Thoracic aorta (tissue), 2 donors: ENCODE measurements at regions not wholly inside any gene's neighbourhood (a gene's known extent, or its start where the extent isn't known, plus 50 kb on each side); places are given as distances from the start of the nearest gene placed in this dataset.

ENCODE experiments used
- ATAC-seq: fragments of 150-250 bp; one replicate; pipeline ENCODE4 v1.8.0; 2017; ENCODE audit warnings: low read depth; ENCODE audit not compliant: insufficient number of reproducible peaks, low FRiP score
- DNase-seq: peaks from one replicate; pipeline ENCODE4 v3.0.0-alpha.2; 2020; ENCODE audit warnings: low spot score
- H3K27ac ChIP-seq, 2 donors: fragments of 200-600 bp; sonication (generic); 1 replicate in 1 of 2; 2 replicates in 1 of 2; pipeline ENCODE4 v1.5.1; 2016; ENCODE audit warnings: mild to moderate bottlenecking in 2 of 2, moderate library complexity in 2 of 2
- H3K27me3 ChIP-seq: fragments of 200-600 bp; sonication (generic); replicated peaks from 2 replicates; pipeline ENCODE4 v1.6.0; 2016; ENCODE audit warnings: mild to moderate bottlenecking; ENCODE audit not compliant: insufficient read depth
- H3K36me3 ChIP-seq: fragments of 200-600 bp; sonication (generic); one replicate; pipeline ENCODE4 v1.5.1; 2016
- H3K4me1 ChIP-seq, 2 donors: fragments of 200-600 bp; sonication (generic); 1 replicate in 1 of 2; 2 replicates in 1 of 2; pipeline versions ENCODE4 v1.5.1 to v1.6.0; 2016; ENCODE audit warnings: low read depth in 2 of 2, mild to moderate bottlenecking in 1 of 2; ENCODE audit not compliant: control insufficient read depth in 1 of 2
- H3K4me3 ChIP-seq: fragments of 200-600 bp; sonication (generic); 2 replicates; pipeline ENCODE4 v1.5.1; 2016; ENCODE audit warnings: mild to moderate bottlenecking
- H3K9me3 ChIP-seq: fragments of 200-600 bp; sonication (generic); 2 replicates; pipeline ENCODE4 v1.5.1; 2016
- CTCF ChIP-seq: fragments of 200-600 bp; sonication (generic); IDR thresholded peaks from one replicate; pipeline ENCODE4 v1.5.1; 2019; ENCODE audit warnings: antibody characterized with exemption

- no peak for TF ChIP-seq CTCF
- Histone ChIP-seq H3K4me1 (no peaks in the 10 kb centered on the region), H3K27me3 (no peaks in the 10 kb centered on the region), H3K4me3 (no peak overlapping the region), H3K36me3 (no peaks in the 10 kb centered on the region), H3K9me3 (no peaks in the 10 kb centered on the region), H3K27ac (no peak overlapping the region)
- no peak for ATAC-seq
- no peak for DNase-seq
Measured at GRCh38 chr14:84519836-84520235, 1010.1 kb upstream of the FLRT2 start.

- no peak overlapping the region for H3K4me3 ChIP-seq
- ATAC-seq = no peak
- H3K27me3 ChIP-seq = no peaks in the 10 kb centered on the region
- TF ChIP-seq CTCF = no peak
- H3K27ac ChIP-seq = no peak overlapping the region
- no peaks in the 10 kb centered on the region for H3K36me3 ChIP-seq
- no peaks in the 10 kb centered on the region for H3K4me1 ChIP-seq
- no peaks in the 10 kb centered on the region for H3K9me3 ChIP-seq
- no peak for DNase-seq
Measured at GRCh38 chr14:84520711-84521338, 1009.1 kb upstream of the FLRT2 start.

GRCh38 chr14:84523746-84524145, 1006.2 kb upstream of the FLRT2 start:
- Histone ChIP-seq H3K36me3 (no peaks in the 10 kb centered on the region), H3K4me3 (no peak overlapping the region), H3K27ac (no peak overlapping the region), H3K9me3 (no peaks in the 10 kb centered on the region), H3K4me1 (no peaks in the 10 kb centered on the region), H3K27me3 (no peaks in the 10 kb centered on the region)
- DNase-seq (no peak), ATAC-seq (no peak)
- TF ChIP-seq CTCF = no peak

- H3K4me1 ChIP-seq = no peaks in the 10 kb centered on the region
- DNase-seq (no peak), ATAC-seq (no peak)
- no peak overlapping the region for H3K27ac ChIP-seq
- H3K4me3 ChIP-seq = no peak overlapping the region
- no peaks in the 10 kb centered on the region for H3K36me3 ChIP-seq
- TF ChIP-seq CTCF = no peak
- no peaks in the 10 kb centered on the region for H3K9me3 ChIP-seq
- no peaks in the 10 kb centered on the region for H3K27me3 ChIP-seq
Measured at GRCh38 chr14:84527706-84528105, 1002.2 kb upstream of the FLRT2 start.

- no peak overlapping the region for H3K4me3 ChIP-seq
- H3K9me3 ChIP-seq = no peaks in the 10 kb centered on the region
- H3K4me1 ChIP-seq = no peaks in the 10 kb centered on the region
- H3K27ac ChIP-seq = no peak overlapping the region
- no peak for TF ChIP-seq CTCF
- DNase-seq (no peak), ATAC-seq (no peak)
- H3K27me3 ChIP-seq = no peaks in the 10 kb centered on the region
- no peaks in the 10 kb centered on the region for H3K36me3 ChIP-seq
Measured at GRCh38 chr14:84532016-84532415, 997.9 kb upstream of the FLRT2 start.
